Lower leg skin (tissue), 3 donors: ENCODE measurements at regions not wholly inside any gene's neighbourhood (a gene's known extent, or its start where the extent isn't known, plus 50 kb on each side); places are given as distances from the start of the nearest gene placed in this dataset.

Source experiments
- CTCF ChIP-seq, 3 donors: fragments of 450-650 bp; IDR thresholded peaks; one replicate each; pipeline ENCODE4 v1.5.1; 2016; ENCODE audit warnings: antibody characterized with exemption in 3 of 3, mild to moderate bottlenecking in 3 of 3, moderate library complexity in 2 of 3
- POLR2A ChIP-seq, 2 donors: fragments of 450-650 bp; IDR thresholded peaks; one replicate each; pipeline ENCODE4 v1.6.1; 2016 to 2017; ENCODE audit warnings: antibody characterized with exemption in 2 of 2, mild to moderate bottlenecking in 1 of 2, moderate library complexity in 1 of 2

- TF ChIP-seq CTCF (IDR thresholded peaks at IDR 0.05) (no peak), POLR2A (IDR thresholded peaks at IDR 0.05) (no peak)
Measured at GRCh38 chr4:136636155-136636554, 896.1 kb downstream of the PCDH18 start.
